Mesenchymal stem cell (in vitro differentiated cells and primary cell): ENCODE measurements at regions not wholly inside any gene's neighbourhood (a gene's known extent, or its start where the extent isn't known, plus 50 kb on each side); places are given as distances from the start of the nearest gene placed in this dataset.

Experiments
- DNase-seq: peaks from one replicate; pipeline ENCODE4 v3.0.0-alpha.2; 2013
- H2AFZ ChIP-seq: one replicate; pipeline ENCODE4 v1.6.1; 2013; ENCODE audit warnings: low read depth, mild to moderate bottlenecking, control low read depth, inconsistent platforms, low read length, moderate library complexity
- H2AK5ac ChIP-seq: 2 replicates; pipeline ENCODE4 v1.6.1; 2013; ENCODE audit warnings: low read length, moderate library complexity, mild to moderate bottlenecking, inconsistent platforms; ENCODE audit not compliant: severe bottlenecking
- H2BK120ac ChIP-seq: one replicate; pipeline ENCODE4 v1.6.1; 2013; ENCODE audit warnings: low read depth, mild to moderate bottlenecking, inconsistent platforms, low read length, moderate library complexity
- H2BK12ac ChIP-seq, 2 experiments: one replicate each; pipeline ENCODE4 v1.6.1; 2013; ENCODE audit warnings: inconsistent platforms in 2 of 2, low read length in 2 of 2, mild to moderate bottlenecking in 2 of 2, moderate library complexity in 2 of 2, control low read depth in 1 of 2
- H2BK15ac ChIP-seq: one replicate; pipeline ENCODE4 v1.6.1; 2013; ENCODE audit warnings: mild to moderate bottlenecking, low read depth, inconsistent platforms; ENCODE audit not compliant: poor library complexity, severe bottlenecking
- H2BK5ac ChIP-seq: 2 replicates; pipeline ENCODE4 v1.6.1; 2013; ENCODE audit warnings: low read depth, mild to moderate bottlenecking, low read length, control low read depth, inconsistent platforms; ENCODE audit not compliant: poor library complexity, severe bottlenecking
- H3K14ac ChIP-seq, 2 experiments: one replicate each; pipeline ENCODE4 v1.6.1; 2013; ENCODE audit warnings: inconsistent platforms in 2 of 2, low read length in 2 of 2, control low read depth in 1 of 2, mild to moderate bottlenecking in 1 of 2, moderate library complexity in 1 of 2
- H3K18ac ChIP-seq, 2 experiments: one replicate each; pipeline ENCODE4 v1.6.1; 2013; ENCODE audit warnings: inconsistent platforms in 2 of 2, low read length in 2 of 2, control low read depth in 1 of 2, low read depth in 1 of 2, mild to moderate bottlenecking in 1 of 2
- H3K23ac ChIP-seq, 2 experiments: one replicate each; pipeline ENCODE4 v1.6.1; 2013; ENCODE audit warnings: inconsistent platforms in 2 of 2, low read length in 2 of 2, mild to moderate bottlenecking in 2 of 2, moderate library complexity in 2 of 2, control low read depth in 1 of 2
- H3K27ac ChIP-seq: 2 replicates; pipeline ENCODE4 v1.5.1; 2013; ENCODE audit warnings: mild to moderate bottlenecking, moderate library complexity, low read length, control low read depth, inconsistent platforms; ENCODE audit not compliant: poor library complexity, severe bottlenecking
- H3K27me3 ChIP-seq, 2 experiments: 2 replicates each; pipeline versions ENCODE4 v1.6.1 to v1.7.0; 2013; ENCODE audit warnings: low read length in 2 of 2, mild to moderate bottlenecking in 2 of 2, moderate library complexity in 2 of 2, control low read depth in 1 of 2, inconsistent platforms in 1 of 2; ENCODE audit not compliant: control insufficient read depth in 1 of 2, insufficient read depth in 1 of 2
- H3K36me3 ChIP-seq, 2 experiments: 2 replicates each; pipeline versions ENCODE4 v1.6.1 to v1.7.0; 2013; ENCODE audit warnings: low read length in 2 of 2, control low read depth in 1 of 2, inconsistent platforms in 1 of 2, low read depth in 1 of 2, mild to moderate bottlenecking in 1 of 2; ENCODE audit not compliant: insufficient read depth in 2 of 2, control insufficient read depth in 1 of 2
- H3K4ac ChIP-seq, 2 experiments: one replicate each; pipeline ENCODE4 v1.6.1; 2013; ENCODE audit warnings: inconsistent platforms in 2 of 2, low read length in 2 of 2, mild to moderate bottlenecking in 2 of 2, moderate library complexity in 2 of 2, control low read depth in 1 of 2, low read depth in 1 of 2
- H3K4me1 ChIP-seq: 2 replicates; pipeline ENCODE4 v1.6.1; 2013; ENCODE audit warnings: low read depth, low read length, control low read depth; ENCODE audit not compliant: control insufficient read depth, insufficient read depth
- H3K4me2 ChIP-seq: 2 replicates; pipeline ENCODE4 v1.6.1; 2013; ENCODE audit warnings: low read length, mild to moderate bottlenecking, inconsistent platforms; ENCODE audit not compliant: poor library complexity, severe bottlenecking
- H3K4me3 ChIP-seq, 2 experiments: 2 replicates each; pipeline versions ENCODE4 v1.5.1 to v1.7.0; 2013; ENCODE audit warnings: low read length in 2 of 2, mild to moderate bottlenecking in 2 of 2, control low read depth in 1 of 2, low read depth in 1 of 2; ENCODE audit not compliant: insufficient read depth in 1 of 2
- H3K79me1 ChIP-seq: replicated peaks from 2 replicates; pipeline ENCODE4 v1.6.1; 2013; ENCODE audit warnings: mild to moderate bottlenecking, control low read depth, low read length, inconsistent platforms; ENCODE audit not compliant: poor library complexity, severe bottlenecking
- H3K9ac ChIP-seq: 2 replicates; pipeline ENCODE4 v1.7.0; 2013; ENCODE audit warnings: mild to moderate bottlenecking, low read length, moderate library complexity
- H3K9me3 ChIP-seq: 2 replicates; pipeline ENCODE4 v1.7.0; 2013; ENCODE audit warnings: mild to moderate bottlenecking, low read length; ENCODE audit not compliant: control insufficient read depth
- H4K8ac ChIP-seq: one replicate; pipeline ENCODE4 v1.6.1; 2013; ENCODE audit warnings: inconsistent platforms, mild to moderate bottlenecking, low read length, moderate library complexity
- H4K91ac ChIP-seq: one replicate; pipeline ENCODE4 v1.6.1; 2013; ENCODE audit warnings: mild to moderate bottlenecking, low read length, inconsistent platforms
- WGBS: methylation state at CpG from one replicate; pipeline ENCODE4 v1.1.7; 2013; ENCODE audit warnings: mixed read lengths; 5-methylcytosine and 5-hydroxymethylcytosine counted together

GRCh38 chr2:240256704-240257637 lies 116.5 kb upstream of the OTOS start:
- Histone ChIP-seq H2BK5ac (no peak overlapping the region), H3K14ac (no peak overlapping the region), H3K4ac (no peak overlapping the region), H2BK120ac (no peak overlapping the region), H4K8ac (peak overlapping the region; percentile 48), H3K27ac (no peak overlapping the region), H3K36me3 (no peaks in the 10 kb centered on the region), H3K4me3 (no peak overlapping the region), H3K79me1 (no peaks in the 10 kb centered on the region), H3K18ac (no peak overlapping the region), H3K9me3 (no peaks in the 10 kb centered on the region), H3K4me2 (no peak overlapping the region), H2BK15ac (peak overlapping the region; percentile 46), H3K23ac (no peak overlapping the region), H3K9ac (no peak overlapping the region), H4K91ac (peak overlapping the region; percentile 54), H2BK12ac (no peak overlapping the region), H2AK5ac (no peak overlapping the region), H3K27me3 (peaks cover 0 to 52% of the 10 kb centered on the region in 2 experiments), H2AFZ (no peak overlapping the region), H3K4me1 (no peaks in the 10 kb centered on the region)
- no peak for DNase-seq
- 84% methylated on average over 26 of the region's 26 CpGs for WGBS

- no peak overlapping the region for H3K27ac ChIP-seq
- H3K4me2 ChIP-seq, result no peak overlapping the region
- H3K79me1 ChIP-seq, result no peaks in the 10 kb centered on the region
- no peak overlapping the region for H2AFZ ChIP-seq
- no peak overlapping the region for H3K4me3 ChIP-seq
- no peak overlapping the region for H3K14ac ChIP-seq
- no peaks in the 10 kb centered on the region for H3K36me3 ChIP-seq
- H4K91ac ChIP-seq, result no peak overlapping the region
- no peaks in the 10 kb centered on the region for H3K4me1 ChIP-seq
- H3K18ac ChIP-seq, result no peak overlapping the region
- H3K27me3 ChIP-seq, result peaks cover 0 to 48% of the 10 kb centered on the region in 2 experiments
- H3K9ac ChIP-seq, result no peak overlapping the region
- H3K4ac ChIP-seq, result no peak overlapping the region
- H2BK15ac ChIP-seq, result no peak overlapping the region
- DNase-seq, result no peak
- H2BK12ac ChIP-seq, result no peak overlapping the region
- no peak overlapping the region for H2BK5ac ChIP-seq
- no peak overlapping the region for H4K8ac ChIP-seq
- WGBS, result 93% methylated on average over 23 of the region's 23 CpGs
- H2BK120ac ChIP-seq, result no peak overlapping the region
- H2AK5ac ChIP-seq, result no peak overlapping the region
- no peak overlapping the region for H3K23ac ChIP-seq
- H3K9me3 ChIP-seq, result peaks cover 5% of the 10 kb centered on the region
These were observed 117.6 kb upstream of the OTOS start for GRCh38 chr2:240257940-240258580.

GRCh38 chr2:240258685-240259084 lies 118.2 kb upstream of the OTOS start:
- Histone ChIP-seq H3K27ac (no peak overlapping the region), H3K4me3 (no peak overlapping the region), H3K23ac (no peak overlapping the region), H3K4me1 (no peaks in the 10 kb centered on the region), H2BK5ac (no peak overlapping the region), H3K9ac (no peak overlapping the region), H3K4me2 (no peak overlapping the region), H2BK120ac (no peak overlapping the region), H3K9me3 (peaks cover 8% of the 10 kb centered on the region), H4K8ac (no peak overlapping the region), H3K79me1 (no peaks in the 10 kb centered on the region), H2BK12ac (no peak overlapping the region), H3K18ac (no peak overlapping the region), H2AK5ac (no peak overlapping the region), H3K4ac (no peak overlapping the region), H3K27me3 (peaks cover 0 to 46% of the 10 kb centered on the region in 2 experiments), H3K14ac (no peak overlapping the region), H3K36me3 (no peaks in the 10 kb centered on the region), H2AFZ (no peak overlapping the region), H2BK15ac (no peak overlapping the region), H4K91ac (no peak overlapping the region)
- DNase-seq, result no peak
- WGBS, result 76% methylated on average over 10 of the region's 10 CpGs

DNA sequence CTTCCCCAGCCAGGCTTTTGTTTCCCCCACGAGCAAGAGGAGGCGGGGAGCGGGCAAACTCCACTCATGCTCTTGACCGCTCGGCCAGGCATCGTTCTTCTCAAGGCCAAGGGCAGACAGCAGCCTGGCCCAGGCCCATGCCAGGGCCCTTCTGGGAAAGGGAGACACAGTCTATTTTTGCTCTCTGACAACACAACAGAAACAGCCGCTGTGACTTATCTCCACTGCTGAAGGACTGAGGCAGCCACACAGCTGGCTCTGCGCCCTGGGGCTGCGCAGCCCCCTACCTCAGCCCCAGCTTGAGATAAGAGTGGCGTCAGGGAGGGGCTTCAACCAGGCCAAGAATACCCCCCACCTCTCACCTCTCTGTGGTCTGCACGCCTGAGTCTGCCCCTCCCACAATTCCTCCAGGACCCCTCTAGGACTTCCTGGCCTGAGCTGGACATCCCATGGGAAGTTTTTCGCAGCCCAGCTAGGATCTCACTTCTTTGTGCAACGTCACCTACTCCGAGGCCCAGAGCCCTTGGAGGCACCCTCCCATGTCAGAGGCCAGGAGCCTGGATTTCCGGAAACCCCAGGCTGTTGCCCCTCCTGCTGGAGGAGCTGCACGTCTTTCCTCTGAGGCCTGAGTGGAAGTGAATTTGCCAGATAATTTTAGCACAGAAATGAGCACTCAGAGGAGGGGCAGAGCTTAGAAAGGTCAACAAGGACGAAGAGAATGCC lies 118.9 kb upstream of the OTOS start:
- Histone ChIP-seq H3K36me3 (no peaks in the 10 kb centered on the region), H2BK5ac (no peak overlapping the region), H3K27me3 (peaks cover 0 to 44% of the 10 kb centered on the region in 2 experiments), H3K4me2 (no peak overlapping the region), H3K79me1 (no peaks in the 10 kb centered on the region), H3K4ac (no peak overlapping the region), H3K4me3 (no peak overlapping the region), H3K18ac (no peak overlapping the region), H3K9me3 (peaks cover 11% of the 10 kb centered on the region), H4K8ac (no peak overlapping the region), H3K14ac (no peak overlapping the region), H2BK120ac (no peak overlapping the region), H3K23ac (no peak overlapping the region), H2AK5ac (no peak overlapping the region), H3K4me1 (no peaks in the 10 kb centered on the region), H4K91ac (no peak overlapping the region), H2BK15ac (no peak overlapping the region), H2BK12ac (no peak overlapping the region), H2AFZ (no peak overlapping the region), H3K27ac (no peak overlapping the region), H3K9ac (no peak overlapping the region)
- WGBS, result 76% methylated on average over 17 of the region's 17 CpGs
- no peak for DNase-seq
